HepG2 (cell line): ENCODE measurements at regions not wholly inside any gene's neighbourhood (a gene's known extent, or its start where the extent isn't known, plus 50 kb on each side); places are given as distances from the start of the nearest gene placed in this dataset.

Experiments
- EED ChIP-seq: sonication (generic); formaldehyde crosslinking; IDR thresholded peaks from 2 replicates; pipeline ENCODE4 v1.5.0; 2020; ENCODE audit warnings: mild to moderate bottlenecking, missing genetic modification reagents
- GZF1 ChIP-seq: sonication (generic); formaldehyde crosslinking; IDR thresholded peaks from 2 replicates; pipeline ENCODE4 v1.5.1; 2020; ENCODE audit warnings: mild to moderate bottlenecking, missing genetic modification reagents
- HMGXB4 ChIP-seq, 2 experiments: sonication (generic) in 1 of 2; formaldehyde crosslinking in 1 of 2; IDR thresholded peaks; 2 replicates each; pipeline versions ENCODE4 v1.4.0 to v1.6.1; 2018 to 2020; ENCODE audit warnings: missing genetic modification reagents in 2 of 2, borderline replicate concordance in 1 of 2, low read depth in 1 of 2, mild to moderate bottlenecking in 1 of 2, missing biosample characterization in 1 of 2
- RORA ChIP-seq: sonication (generic); formaldehyde crosslinking; IDR thresholded peaks from 2 replicates; pipeline ENCODE4 v1.5.0; 2020; ENCODE audit warnings: mild to moderate bottlenecking, missing genetic modification reagents, moderate library complexity
- TCF7 ChIP-seq: sonication (generic); IDR thresholded peaks from 2 replicates; pipeline ENCODE4 v1.6.1; 2016; ENCODE audit warnings: antibody characterized with exemption, low read depth
- WIZ ChIP-seq: sonication (generic); formaldehyde crosslinking; IDR thresholded peaks from 2 replicates; pipeline ENCODE4 v1.5.1; 2020; ENCODE audit warnings: mild to moderate bottlenecking, missing genetic modification reagents
- ZFP41 ChIP-seq: sonication (generic); formaldehyde crosslinking; IDR thresholded peaks from 2 replicates; pipeline ENCODE4 v1.4.0; 2020; ENCODE audit warnings: mild to moderate bottlenecking, missing genetic modification reagents, borderline replicate concordance
- ZMYM3 ChIP-seq: sonication (generic); formaldehyde crosslinking; IDR thresholded peaks from 2 replicates; pipeline ENCODE4 v1.5.1; 2020; ENCODE audit warnings: mild to moderate bottlenecking, missing genetic modification reagents
- ZNF10 ChIP-seq: sonication (generic); formaldehyde crosslinking; IDR thresholded peaks from 2 replicates; pipeline ENCODE4 v1.4.0; 2020; ENCODE audit warnings: mild to moderate bottlenecking, low read depth, missing genetic modification reagents, borderline replicate concordance
- ZNF180 ChIP-seq: sonication (generic); formaldehyde crosslinking; IDR thresholded peaks from 2 replicates; pipeline ENCODE4 v1.4.0; 2020; ENCODE audit warnings: low read depth, missing genetic modification reagents, borderline replicate concordance
- ZNF274 ChIP-seq: sonication (generic); formaldehyde crosslinking; IDR thresholded peaks from 2 replicates; pipeline ENCODE4 v1.5.1; 2020; ENCODE audit warnings: mild to moderate bottlenecking, missing genetic modification reagents
- ZNF296 ChIP-seq: sonication (generic); formaldehyde crosslinking; conservative IDR thresholded peaks from 2 replicates; pipeline ENCODE4 v1.5.0; 2020; ENCODE audit warnings: mild to moderate bottlenecking, missing genetic modification reagents
- ZNF318 ChIP-seq: sonication (generic); formaldehyde crosslinking; IDR thresholded peaks from 2 replicates; pipeline ENCODE4 v1.4.0; 2020; ENCODE audit warnings: mild to moderate bottlenecking, missing genetic modification reagents
- ZNF572 ChIP-seq: sonication (generic); formaldehyde crosslinking; IDR thresholded peaks from 2 replicates; pipeline ENCODE4 v1.5.1; 2020; ENCODE audit warnings: mild to moderate bottlenecking, missing genetic modification reagents
- ZNF704 ChIP-seq: sonication (generic); formaldehyde crosslinking; IDR thresholded peaks from 2 replicates; pipeline ENCODE4 v1.8.1; 2023; ENCODE audit warnings: mild to moderate bottlenecking, inconsistent platforms, moderate library complexity, missing genetic modification reagents, borderline replicate concordance
- TF ChIP-seq, protein P1 (sequence below): sonication (generic); formaldehyde crosslinking; IDR thresholded peaks from 2 replicates; pipeline ENCODE4 v1.5.0; 2020; ENCODE audit warnings: missing genetic modification reagents
- TF ChIP-seq, protein P2 (sequence below), 2 experiments: fragments of 450-650 bp in 1 of 2; sonication (generic) in 1 of 2; formaldehyde crosslinking; IDR thresholded peaks; 2 replicates each; pipeline versions ENCODE4 v1.5.0 to v1.8.0; 2020 to 2022; ENCODE audit warnings: mild to moderate bottlenecking in 1 of 2, missing genetic modification reagents in 1 of 2

DNA sequence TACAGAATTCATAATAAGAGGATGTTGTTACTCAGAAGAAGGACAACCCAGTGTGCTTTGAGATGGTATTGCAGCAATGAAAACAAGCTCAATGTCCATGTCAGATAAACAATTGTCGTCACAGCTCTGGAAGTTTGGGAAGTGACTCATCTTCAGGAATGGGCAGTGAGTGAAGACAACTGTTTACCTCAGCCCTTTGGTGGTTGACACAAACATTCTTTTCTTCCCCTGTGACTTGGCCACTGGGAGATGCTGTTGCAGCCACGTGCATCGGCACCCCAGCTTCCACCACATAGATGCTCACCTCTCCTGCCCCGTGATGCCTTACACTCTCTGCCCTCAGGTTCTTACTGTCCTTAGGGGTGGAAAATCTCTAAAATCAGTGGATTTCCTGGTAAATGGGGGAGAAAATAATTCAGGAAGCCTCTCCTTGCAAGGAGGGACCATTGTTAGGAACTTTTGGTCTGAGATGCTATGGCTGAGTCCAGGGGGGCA is 114.1 kb upstream of the GALNT15 start (continued):
- TF ChIP-seq ZMYM3 (CRISPR knock-in tag) (peak; percentile 81), EED (CRISPR knock-in tag) (no peak), WIZ (CRISPR knock-in tag) (no peak), ZFP41 (CRISPR knock-in tag) (no peak), ZNF274 (CRISPR knock-in tag) (no peak), ZNF572 (CRISPR knock-in tag) (no peak), GZF1 (CRISPR knock-in tag) (no peak), ZNF180 (CRISPR knock-in tag) (no peak), ZNF10 (CRISPR knock-in tag) (no peak), ZNF296 (no peak), RORA (CRISPR knock-in tag) (no peak), ZNF704 (no peak), TCF7 (peak; percentile 60; the same call in 1 of the 2 replicates), ZNF318 (CRISPR knock-in tag) (no peak), HMGXB4 (CRISPR knock-in tag; IDR thresholded peaks at IDR 0.05; ENCODE audit: borderline replicate concordance in 1 of 2, low read depth in 1 of 2) (peak; percentile 27 to 87; a peak in 2 of 4 replicates)
- TF ChIP-seq, protein P1, sequence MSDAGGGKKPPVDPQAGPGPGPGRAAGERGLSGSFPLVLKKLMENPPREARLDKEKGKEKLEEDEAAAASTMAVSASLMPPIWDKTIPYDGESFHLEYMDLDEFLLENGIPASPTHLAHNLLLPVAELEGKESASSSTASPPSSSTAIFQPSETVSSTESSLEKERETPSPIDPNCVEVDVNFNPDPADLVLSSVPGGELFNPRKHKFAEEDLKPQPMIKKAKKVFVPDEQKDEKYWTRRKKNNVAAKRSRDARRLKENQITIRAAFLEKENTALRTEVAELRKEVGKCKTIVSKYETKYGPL (CRISPR knock-in tag), result no peak
- TF ChIP-seq, protein P2, sequence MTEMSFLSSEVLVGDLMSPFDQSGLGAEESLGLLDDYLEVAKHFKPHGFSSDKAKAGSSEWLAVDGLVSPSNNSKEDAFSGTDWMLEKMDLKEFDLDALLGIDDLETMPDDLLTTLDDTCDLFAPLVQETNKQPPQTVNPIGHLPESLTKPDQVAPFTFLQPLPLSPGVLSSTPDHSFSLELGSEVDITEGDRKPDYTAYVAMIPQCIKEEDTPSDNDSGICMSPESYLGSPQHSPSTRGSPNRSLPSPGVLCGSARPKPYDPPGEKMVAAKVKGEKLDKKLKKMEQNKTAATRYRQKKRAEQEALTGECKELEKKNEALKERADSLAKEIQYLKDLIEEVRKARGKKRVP (CRISPR knock-in tag; IDR thresholded peaks at IDR 0.05), result peak in 1 of 2 experiments; percentile 87; a peak in 2 of 4 replicates
